H1 (cell line): ENCODE measurements at regions not wholly inside any gene's neighbourhood (a gene's known extent, or its start where the extent isn't known, plus 50 kb on each side); places are given as distances from the start of the nearest gene placed in this dataset.

Experiments used
- CTCF ChIA-PET: fragments of 300-600 bp; sonication (Branson Sonifier 250); formaldehyde crosslinking; loops from one replicate; lab custom pipeline; 2021; ENCODE audit not compliant: partially characterized antibody; lab: Charles Lee
- POLR2A ChIA-PET: fragments of 300-600 bp; sonication (Branson Sonifier 250); formaldehyde crosslinking; loops from one replicate; lab custom pipeline; 2021; ENCODE audit warnings: inconsistent platforms; ENCODE audit not compliant: partially characterized antibody; lab: Charles Lee
- DNase-seq, 2 experiments: peaks; one replicate each; pipeline versions ENCODE4 v3.0.0 to v3.0.0-alpha.2; 2010 to 2022; ENCODE audit warnings: low spot score in 2 of 2, low read depth in 1 of 2, mixed read lengths in 1 of 2
- FAIRE-seq: peaks from 2 replicates; lab custom pipeline; 2011; peaks lifted over from hg19 to GRCh38; lab: Jason Lieb, UNC
- H2AFZ ChIP-seq: 2 replicates; pipeline ENCODE4 v1.8.1; 2012; ENCODE audit warnings: low read length, inconsistent platforms
- H2AK5ac ChIP-seq: 2 replicates; pipeline ENCODE4 v1.6.1; 2013; ENCODE audit warnings: low read depth, low read length
- H2BK120ac ChIP-seq: replicated peaks from 2 replicates; pipeline ENCODE3; 2013; ENCODE audit warnings: low read depth, low read length, inconsistent platforms
- H2BK12ac ChIP-seq: 2 replicates; pipeline ENCODE4 v1.6.1; 2013; ENCODE audit warnings: low read depth, low read length
- H2BK15ac ChIP-seq: 2 replicates; pipeline ENCODE4 v1.6.1; 2013; ENCODE audit warnings: low read length
- H2BK20ac ChIP-seq: 2 replicates; pipeline ENCODE4 v1.6.1; 2013; ENCODE audit warnings: low read length
- H2BK5ac ChIP-seq: 2 replicates; pipeline ENCODE4 v1.6.1; 2013; ENCODE audit warnings: low read depth, low read length
- H3K14ac ChIP-seq: 2 replicates; pipeline ENCODE4 v1.6.1; 2013; ENCODE audit warnings: inconsistent platforms; ENCODE audit not compliant: insufficient read length
- H3K18ac ChIP-seq: 2 replicates; pipeline ENCODE4 v1.6.1; 2013; ENCODE audit warnings: low read length; ENCODE audit errors: extremely low read depth
- H3K23ac ChIP-seq: 2 replicates; pipeline ENCODE4 v1.6.1; 2013; ENCODE audit warnings: inconsistent platforms; ENCODE audit not compliant: insufficient read length
- H3K23me2 ChIP-seq: 2 replicates; pipeline ENCODE4 v1.6.1; 2013; ENCODE audit warnings: low read depth, low read length
- H3K27ac ChIP-seq: 2 replicates; pipeline ENCODE4 v1.6.1; 2011; ENCODE audit warnings: low read depth, low read length, inconsistent platforms
- H3K27me3 ChIP-seq, 4 experiments: replicated peaks in 1 of 4; 1 replicate in 1 of 4; 2 replicates in 3 of 4; pipeline versions ENCODE4 v1.6.1 to v1.8.1; 2011 to 2013; ENCODE audit warnings: low read length in 3 of 4, mild to moderate bottlenecking in 3 of 4, inconsistent platforms in 2 of 4, mixed read lengths in 2 of 4, moderate library complexity in 1 of 4; ENCODE audit not compliant: control insufficient read depth in 3 of 4, insufficient read depth in 3 of 4; ENCODE audit errors: extremely low read depth in 1 of 4
- H3K36me3 ChIP-seq, 4 experiments: 2 replicates each; pipeline versions ENCODE4 v1.6.1 to v1.8.1; 2011 to 2013; ENCODE audit warnings: mild to moderate bottlenecking in 4 of 4, low read length in 3 of 4, moderate library complexity in 2 of 4, control low read depth in 1 of 4, inconsistent platforms in 1 of 4; ENCODE audit not compliant: insufficient read depth in 4 of 4, control insufficient read depth in 2 of 4
- H3K4ac ChIP-seq: replicated peaks from 2 replicates; pipeline ENCODE3; 2013; ENCODE audit warnings: low read length, low read depth, mixed read lengths, inconsistent platforms; ENCODE audit not compliant: insufficient read length
- H3K4me1 ChIP-seq, 4 experiments: replicated peaks in 1 of 4; 1 replicate in 1 of 4; 2 replicates in 3 of 4; pipeline versions ENCODE4 v1.6.1 to v1.8.1; 2011 to 2013; ENCODE audit warnings: low read length in 3 of 4, inconsistent platforms in 2 of 4, mixed read lengths in 1 of 4; ENCODE audit not compliant: insufficient read depth in 4 of 4, control insufficient read depth in 3 of 4
- H3K4me2 ChIP-seq, 2 experiments: 2 replicates each; pipeline versions ENCODE4 v1.6.1 to v1.8.1; 2011 to 2013; ENCODE audit warnings: low read depth in 2 of 2, low read length in 2 of 2, control low read depth in 1 of 2, inconsistent platforms in 1 of 2, mild to moderate bottlenecking in 1 of 2; ENCODE audit not compliant: insufficient read depth in 1 of 2
- H3K4me3 ChIP-seq, 4 experiments: fragments of 200-600, 300-600 bp in 1 of 4; sonication (generic), shearing (Covaris generic), sonication (Bioruptor Twin) in 1 of 4; 2 replicates each; pipeline versions ENCODE4 v1.5.1 to v1.8.1; 2011 to 2016; ENCODE audit warnings: low read length in 4 of 4, low read depth in 3 of 4, control low read depth in 2 of 4, inconsistent platforms in 2 of 4, mild to moderate bottlenecking in 2 of 4, mixed read lengths in 1 of 4, moderate library complexity in 1 of 4; ENCODE audit not compliant: insufficient read depth in 2 of 4; ENCODE audit errors: extremely low read depth in 1 of 4
- H3K56ac ChIP-seq: replicated peaks from 2 replicates; pipeline ENCODE3; 2013; ENCODE audit warnings: low read depth, mild to moderate bottlenecking, mixed read lengths, low read length, inconsistent platforms; ENCODE audit not compliant: insufficient read length
- H3K79me1 ChIP-seq: 2 replicates; pipeline ENCODE4 v1.6.1; 2013; ENCODE audit warnings: low read depth, low read length, control low read depth
- H3K79me2 ChIP-seq, 2 experiments: 2 replicates each; pipeline versions ENCODE4 v1.6.1 to v1.8.1; 2012 to 2013; ENCODE audit warnings: low read length in 2 of 2, mild to moderate bottlenecking in 2 of 2, inconsistent platforms in 1 of 2; ENCODE audit not compliant: insufficient read depth in 2 of 2, control insufficient read depth in 1 of 2
- H3K9ac ChIP-seq, 4 experiments: replicated peaks in 1 of 4; 1 replicate in 1 of 4; 2 replicates in 3 of 4; pipeline versions ENCODE4 v1.6.1 to v1.8.1; 2011 to 2013; ENCODE audit warnings: low read depth in 3 of 4, low read length in 3 of 4, control low read depth in 2 of 4, mild to moderate bottlenecking in 2 of 4, moderate library complexity in 2 of 4, inconsistent platforms in 1 of 4; ENCODE audit errors: extremely low read depth in 1 of 4
- H3K9me3 ChIP-seq, 2 experiments: 2 replicates each; pipeline versions ENCODE4 v1.6.1 to v1.8.1; 2012 to 2013; ENCODE audit warnings: mild to moderate bottlenecking in 2 of 2, moderate library complexity in 2 of 2, control low read depth in 1 of 2, inconsistent platforms in 1 of 2, low read depth in 1 of 2, low read length in 1 of 2, mixed read lengths in 1 of 2; ENCODE audit not compliant: insufficient read depth in 2 of 2
- H4K20me1 ChIP-seq, 2 experiments: replicated peaks in 1 of 2; 2 replicates each; pipeline versions ENCODE3 to v1.8.1; 2011 to 2013; ENCODE audit warnings: inconsistent platforms in 2 of 2, low read length in 2 of 2, mild to moderate bottlenecking in 1 of 2; ENCODE audit not compliant: insufficient read depth in 2 of 2, control insufficient read depth in 1 of 2
- H4K5ac ChIP-seq: 2 replicates; pipeline ENCODE4 v1.6.1; 2013; ENCODE audit warnings: low read length, low read depth, mixed read lengths, inconsistent platforms; ENCODE audit not compliant: insufficient read length
- H4K8ac ChIP-seq: 2 replicates; pipeline ENCODE4 v1.8.0; 2013; ENCODE audit warnings: mild to moderate bottlenecking, moderate library complexity, low read length, inconsistent platforms; ENCODE audit not compliant: insufficient read depth; ENCODE audit errors: extremely low read depth
- H4K91ac ChIP-seq: replicated peaks from 2 replicates; pipeline ENCODE3; 2013; ENCODE audit warnings: low read length, mixed read lengths, inconsistent platforms; ENCODE audit not compliant: insufficient read length
- BCL11A ChIP-seq, 2 experiments: IDR thresholded peaks; one replicate each; pipeline ENCODE4 v1.6.1; 2011; ENCODE audit warnings: low read depth in 2 of 2, low read length in 2 of 2, mild to moderate bottlenecking in 2 of 2
- MAX ChIP-seq: IDR thresholded peaks from 2 replicates; pipeline ENCODE4 v1.6.1; 2012; ENCODE audit warnings: inconsistent platforms
- TEAD4 ChIP-seq: IDR thresholded peaks from 2 replicates; pipeline ENCODE4 v1.6.1; 2012; ENCODE audit warnings: low read depth, low read length, inconsistent platforms, mixed read lengths
- WGBS, 2 experiments: shearing (Covaris generic) in 1 of 2; methylation state at CpG; one replicate each; pipeline versions ENCODE4 v1.1.6 to v1.1.7; 2013 to 2015; ENCODE audit warnings: low lambda C conversion rate in 2 of 2, mixed read lengths in 2 of 2, inconsistent platforms in 1 of 2, low coverage in 1 of 2, missing lambda C conversion rate in 1 of 2; ENCODE audit not compliant: insufficient replicate concordance in 2 of 2, insufficient coverage in 1 of 2, insufficient read length in 1 of 2; ENCODE audit errors: extremely low coverage in 1 of 2, missing lambda C conversion rate in 1 of 2; 5-methylcytosine and 5-hydroxymethylcytosine counted together

GRCh38 chr2:107729440-107729839, 97.3 kb upstream of the RGPD4 start:
- 80% methylated on average over 3 of the region's 3 CpGs; no CpG with 5 or more reads in 1 of the 2 experiments for WGBS, 2 experiments
- CTCF ChIA-PET = no interaction called here
- FAIRE-seq = no peak

More at GRCh38 chr2:107729440-107729839, 97.3 kb upstream of the RGPD4 start:
- Histone ChIP-seq H3K56ac (no peak overlapping the region), H2BK5ac (no peak overlapping the region), H3K9ac (no peak overlapping the region), H3K4me1 (no peaks in the 10 kb centered on the region), H4K91ac (no peak overlapping the region), H2BK15ac (no peak overlapping the region), H3K27me3 (no peaks in the 10 kb centered on the region), H3K79me1 (no peaks in the 10 kb centered on the region), H2BK120ac (no peak overlapping the region), H3K36me3 (no peaks in the 10 kb centered on the region), H3K79me2 (no peaks in the 10 kb centered on the region), H3K27ac (no peak overlapping the region), H3K4me3 (no peak overlapping the region), H3K4me2 (no peak overlapping the region), H2AFZ (no peak overlapping the region; the same call in 1 of the 2 replicates), H3K23ac (no peak overlapping the region), H3K14ac (no peak overlapping the region), H3K18ac (no peak overlapping the region), H2BK12ac (no peak overlapping the region)
- no peak for DNase-seq
- POLR2A ChIA-PET = no interaction called here
- TF ChIP-seq MAX = no peak
- TF ChIP-seq BCL11A (IDR thresholded peaks at IDR 0.05; ENCODE audit: low read depth in 2 of 2, low read length in 2 of 2) = no peak
- TF ChIP-seq TEAD4 = no peak
- TF ChIP-seq, all 59 proteins: peak for 0
- H4K8ac ChIP-seq = no peak overlapping the region
- no peak overlapping the region for H4K5ac ChIP-seq
- H4K20me1 ChIP-seq = no peaks in the 10 kb centered on the region
- H2AK5ac ChIP-seq = no peak overlapping the region
- H3K23me2 ChIP-seq = no peaks in the 10 kb centered on the region
- no peak overlapping the region for H2BK20ac ChIP-seq
- H3K4ac ChIP-seq = no peak overlapping the region
- no peaks in the 10 kb centered on the region for H3K9me3 ChIP-seq
